ENCODE measurements at regions not wholly inside any gene's neighbourhood (a gene's known extent, or its start where the extent isn't known, plus 50 kb on each side); places are given as distances from the start of the nearest gene placed in this dataset.

DNA sequence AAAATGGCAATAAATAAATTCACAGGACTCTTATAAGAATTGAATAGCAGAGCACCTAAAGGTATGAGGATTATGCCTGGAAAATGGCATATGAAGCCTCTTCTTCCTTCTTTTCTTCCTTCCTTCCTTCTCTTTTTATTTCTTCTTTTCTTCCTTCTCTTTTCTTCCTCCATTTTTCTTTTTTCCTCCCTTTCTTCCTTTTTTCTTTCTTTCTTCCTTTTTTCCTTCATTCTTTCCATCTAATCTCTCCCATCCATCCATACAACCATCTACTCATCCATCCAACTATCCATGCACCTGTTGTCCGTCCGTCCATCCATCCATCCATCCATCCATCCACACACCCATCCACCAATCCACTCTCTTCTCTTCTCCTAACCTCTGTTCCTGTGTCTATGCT lies 173.8 kb downstream of the TBX5 start:
- Histone ChIP-seq H3K36me3 (ENCODE audit: insufficient read depth, low read length) (no peaks in the 10 kb centered on the region), H3K79me2 (replicated peaks; ENCODE audit: insufficient read depth, low read length) (no peaks in the 10 kb centered on the region), H3K4me2 (ENCODE audit: low read length) (no peak overlapping the region), H3F3A (ENCODE audit: insufficient read depth, low read length, poor library complexity, severe bottlenecking) (no peaks in the 10 kb centered on the region), H3K27me3 (ENCODE audit: insufficient read depth, low read depth, low read length) (no peaks in the 10 kb centered on the region), H4K20me1 (ENCODE audit: insufficient read depth) (no peaks in the 10 kb centered on the region), H3K9ac (ENCODE audit: low read length) (no peak overlapping the region), H2AFZ (ENCODE audit: low read depth, low read length) (no peak overlapping the region), H3K9me2 (ENCODE audit: insufficient read depth, low read length) (no peaks in the 10 kb centered on the region), H3K4me3 (ENCODE audit: low read length) (no peak overlapping the region), H3K27ac (ENCODE audit: low read length) (no peak overlapping the region), H3K9me3 (ENCODE audit: low read length) (no peaks in the 10 kb centered on the region)
- TF ChIP-seq, protein P1, sequence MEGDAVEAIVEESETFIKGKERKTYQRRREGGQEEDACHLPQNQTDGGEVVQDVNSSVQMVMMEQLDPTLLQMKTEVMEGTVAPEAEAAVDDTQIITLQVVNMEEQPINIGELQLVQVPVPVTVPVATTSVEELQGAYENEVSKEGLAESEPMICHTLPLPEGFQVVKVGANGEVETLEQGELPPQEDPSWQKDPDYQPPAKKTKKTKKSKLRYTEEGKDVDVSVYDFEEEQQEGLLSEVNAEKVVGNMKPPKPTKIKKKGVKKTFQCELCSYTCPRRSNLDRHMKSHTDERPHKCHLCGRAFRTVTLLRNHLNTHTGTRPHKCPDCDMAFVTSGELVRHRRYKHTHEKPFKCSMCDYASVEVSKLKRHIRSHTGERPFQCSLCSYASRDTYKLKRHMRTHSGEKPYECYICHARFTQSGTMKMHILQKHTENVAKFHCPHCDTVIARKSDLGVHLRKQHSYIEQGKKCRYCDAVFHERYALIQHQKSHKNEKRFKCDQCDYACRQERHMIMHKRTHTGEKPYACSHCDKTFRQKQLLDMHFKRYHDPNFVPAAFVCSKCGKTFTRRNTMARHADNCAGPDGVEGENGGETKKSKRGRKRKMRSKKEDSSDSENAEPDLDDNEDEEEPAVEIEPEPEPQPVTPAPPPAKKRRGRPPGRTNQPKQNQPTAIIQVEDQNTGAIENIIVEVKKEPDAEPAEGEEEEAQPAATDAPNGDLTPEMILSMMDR (IDR thresholded peaks at IDR 0.05; ENCODE audit: poor library complexity, severe bottlenecking), result no peak
- TF ChIP-seq EP300 (conservative IDR thresholded peaks at IDR 0.05; ENCODE audit: poor library complexity, severe bottlenecking) (no peak), TAF1 (IDR thresholded peaks at IDR 0.05; ENCODE audit: low read depth) (no peak), EZH2 (IDR thresholded peaks at IDR 0.05; ENCODE audit: borderline replicate concordance, insufficient read depth, low read length, poor library complexity, severe bottlenecking) (no peak), MXI1 (conservative IDR thresholded peaks at IDR 0.05; ENCODE audit: poor library complexity, severe bottlenecking) (no peak), REST (IDR thresholded peaks at IDR 0.05; ENCODE audit: borderline replicate concordance) (no peak), SMC3 (conservative IDR thresholded peaks at IDR 0.05; ENCODE audit: poor library complexity) (no peak), POLR2AphosphoS5 (IDR thresholded peaks at IDR 0.05) (no peak), RAD21 (conservative IDR thresholded peaks at IDR 0.05) (no peak)

- H4K20me1 ChIP-seq (ENCODE audit: insufficient read depth), result no peaks in the 10 kb centered on the region
- no peak overlapping the region for H3K4me3 ChIP-seq (ENCODE audit: low read length)
- H3K27ac ChIP-seq (ENCODE audit: low read length), result no peak overlapping the region
- no peak overlapping the region for H3K9ac ChIP-seq (ENCODE audit: low read length)
- no peak overlapping the region for H2AFZ ChIP-seq (ENCODE audit: low read depth, low read length)
- no peaks in the 10 kb centered on the region for H3K27me3 ChIP-seq (ENCODE audit: insufficient read depth, low read depth, low read length)
- no peaks in the 10 kb centered on the region for H3K9me3 ChIP-seq (ENCODE audit: low read length)
- H3F3A ChIP-seq (ENCODE audit: insufficient read depth, low read length, poor library complexity, severe bottlenecking), result no peaks in the 10 kb centered on the region
- no peaks in the 10 kb centered on the region for H3K9me2 ChIP-seq (ENCODE audit: insufficient read depth, low read length)
- H3K79me2 ChIP-seq (replicated peaks; ENCODE audit: insufficient read depth, low read length), result no peaks in the 10 kb centered on the region
- no peaks in the 10 kb centered on the region for H3K36me3 ChIP-seq (ENCODE audit: insufficient read depth, low read length)
- TF ChIP-seq, protein P1 (IDR thresholded peaks at IDR 0.05; ENCODE audit: poor library complexity, severe bottlenecking), result no peak
- no peak overlapping the region for H3K4me2 ChIP-seq (ENCODE audit: low read length)
Observed at GRCh38 chr12:114229150-114229549, 176.8 kb downstream of the TBX5 start.

Measured in neural cell (in vitro differentiated cells).